D721Med (cell line): ENCODE measurements at regions not wholly inside any gene's neighbourhood (a gene's known extent, or its start where the extent isn't known, plus 50 kb on each side); places are given as distances from the start of the nearest gene placed in this dataset.

Experiments
- DNase-seq: peaks from one replicate; pipeline ENCODE4 v3.0.0; 2011; ENCODE audit warnings: low spot score; ENCODE audit not compliant: insufficient read length
- FAIRE-seq: peaks from 2 replicates; lab custom pipeline; 2011; peaks lifted over from hg19 to GRCh38; lab: Jason Lieb, UNC
- CTCF ChIP-seq: IDR thresholded peaks from 2 replicates; pipeline ENCODE4 v1.5.1; 2012; ENCODE audit warnings: mild to moderate bottlenecking, control low read depth; ENCODE audit not compliant: insufficient read depth; ENCODE audit errors: missing control alignments

- no peak for FAIRE-seq
Observed at GRCh38 chr10:55062349-55062748, 261.3 kb upstream of the PCDH15 start.

GRCh38 chr10:55058800-55059199, 257.8 kb upstream of the PCDH15 start:
- FAIRE-seq (no peak), DNase-seq (no peak)
- no peak for TF ChIP-seq CTCF

More at GRCh38 chr10:55062349-55062748, 261.3 kb upstream of the PCDH15 start:
- no peak for TF ChIP-seq CTCF
- no peak for DNase-seq

- FAIRE-seq (no peak), DNase-seq (no peak)
- no peak for TF ChIP-seq CTCF
Observed at GRCh38 chr10:55051515-55051914, 250.5 kb upstream of the PCDH15 start.

- no peak for TF ChIP-seq CTCF
- DNase-seq: no peak
- FAIRE-seq: no peak
Observed at GRCh38 chr10:55048830-55049498, 247.9 kb upstream of the PCDH15 start.

- DNase-seq: no peak
- FAIRE-seq: no peak
- TF ChIP-seq CTCF: no peak
Observed at GRCh38 chr10:55043540-55043939, 242.5 kb upstream of the PCDH15 start.

GRCh38 chr10:55033061-55033460, 232.0 kb upstream of the PCDH15 start:
- no peak for TF ChIP-seq CTCF
- DNase-seq: no peak
- no peak for FAIRE-seq

GRCh38 chr10:55024713-55025112, 223.7 kb upstream of the PCDH15 start:
- FAIRE-seq: no peak
- no peak for DNase-seq
- TF ChIP-seq CTCF: no peak
